ENCODE measurements at regions not wholly inside any gene's neighbourhood (a gene's known extent, or its start where the extent isn't known, plus 50 kb on each side); places are given as distances from the start of the nearest gene placed in this dataset.

DNA sequence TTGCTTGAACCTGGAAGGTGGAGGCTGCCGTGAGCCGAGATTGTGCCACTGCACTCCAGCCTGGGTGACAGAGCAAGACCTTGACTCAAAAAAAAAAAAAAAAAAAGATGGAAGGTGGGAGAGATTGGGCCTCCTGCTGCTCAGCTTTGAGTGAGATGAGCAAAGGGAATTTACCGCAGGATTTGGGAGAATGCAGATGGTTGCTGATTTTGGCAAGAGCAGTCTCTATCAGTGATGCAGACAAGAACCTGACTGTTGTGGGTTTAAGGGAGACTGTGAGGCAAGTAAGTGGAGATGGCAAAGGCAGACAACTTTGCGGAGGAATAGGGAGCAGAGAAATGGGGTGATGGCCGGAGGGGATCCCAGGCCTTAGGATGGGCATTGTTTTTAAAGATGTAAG is 1140.8 kb upstream of the AUTS2 start:
- Histone ChIP-seq H3K4me3 (ENCODE audit: low read length in 2 of 2) (no peak overlapping the region), H3K27me3 (ENCODE audit: insufficient read depth, low read length) (no peaks in the 10 kb centered on the region), H3K36me3 (ENCODE audit: insufficient read depth, low read length) (no peaks in the 10 kb centered on the region), H3K27ac (ENCODE audit: low read depth, low read length) (no peak overlapping the region), H3K4me1 (ENCODE audit: insufficient read depth, low read length) (no peaks in the 10 kb centered on the region), H3K9me3 (ENCODE audit: control insufficient read depth in 1 of 2, low read length in 2 of 2) (no peaks in the 10 kb centered on the region)
- H3K36me3 Mint-ChIP-seq, result no peaks in the 10 kb centered on the region
- H3K27ac Mint-ChIP-seq, result no peak overlapping the region
- intact Hi-C loops (cut with micrococcal nuclease), result no loop called here
- no peak for DNase-seq
- H3K4me1 Mint-ChIP-seq, result no peaks in the 10 kb centered on the region
- ChIA-PET CTCF (ENCODE audit: partially characterized antibody) (no interaction called here), POLR2A (ENCODE audit: partially characterized antibody) (no interaction called here)
- peaks cover 9 to 52% (median 33%) of the 10 kb centered on the region in 8 donors for H3K9me3 Mint-ChIP-seq
- H3K27me3 Mint-ChIP-seq, result no peaks in the 10 kb centered on the region
- no peak overlapping the region for H3K4me3 Mint-ChIP-seq

DNA sequence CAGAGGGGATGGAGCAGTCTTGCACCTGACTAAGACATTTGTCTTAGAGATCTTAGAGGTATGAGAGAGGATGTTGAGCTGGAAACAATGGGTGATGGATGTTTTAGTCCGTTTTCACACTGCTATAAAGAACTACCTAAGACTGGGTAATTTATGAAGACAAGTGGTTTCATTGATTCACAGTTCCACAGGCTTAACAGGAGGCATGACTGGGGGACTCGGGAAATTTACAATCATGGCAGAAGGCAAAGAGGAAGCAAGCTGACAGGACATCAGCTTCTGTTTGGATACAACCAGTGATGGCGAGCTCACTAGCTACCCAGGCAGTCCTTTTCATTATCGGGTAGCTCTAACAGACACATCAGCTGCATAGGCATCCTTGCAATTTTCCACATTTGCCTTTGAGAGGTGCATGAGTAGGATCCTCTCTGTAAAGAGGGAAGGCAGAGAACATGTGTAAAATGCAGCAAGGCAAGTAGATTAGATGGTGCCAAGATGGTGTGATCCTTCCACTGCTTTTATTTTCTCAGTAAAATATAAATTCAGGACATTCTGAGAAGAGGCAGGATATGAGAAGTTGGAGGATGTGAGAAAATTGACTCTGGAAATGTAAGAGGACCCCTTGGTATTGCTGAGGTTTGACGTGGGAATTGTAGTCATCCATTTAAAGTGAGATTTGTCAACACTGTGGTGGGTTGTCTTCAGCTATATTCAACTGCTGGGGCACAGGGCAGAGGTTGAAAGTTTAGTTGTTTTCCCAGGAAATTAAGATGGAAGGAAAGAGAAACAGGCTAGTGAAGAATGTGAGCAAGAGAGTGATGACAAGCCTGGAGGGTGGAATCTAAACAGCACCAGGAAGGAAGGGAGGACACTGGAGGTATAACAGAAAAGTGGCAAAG is 1140.0 kb upstream of the AUTS2 start:
- no peak overlapping the region for H3K27ac Mint-ChIP-seq
- ChIA-PET CTCF (ENCODE audit: partially characterized antibody) (no interaction called here), POLR2A (ENCODE audit: partially characterized antibody) (no interaction called here)
- no peaks in the 10 kb centered on the region for H3K27me3 Mint-ChIP-seq
- H3K9me3 Mint-ChIP-seq, result peaks cover 9 to 51% (median 31%) of the 10 kb centered on the region in 8 donors
- Histone ChIP-seq H3K4me1 (ENCODE audit: insufficient read depth, low read length) (no peaks in the 10 kb centered on the region), H3K27me3 (ENCODE audit: insufficient read depth, low read length) (no peaks in the 10 kb centered on the region), H3K27ac (ENCODE audit: low read depth, low read length) (no peak overlapping the region), H3K36me3 (ENCODE audit: insufficient read depth, low read length) (no peaks in the 10 kb centered on the region), H3K9me3 (ENCODE audit: control insufficient read depth in 1 of 2, low read length in 2 of 2) (no peaks in the 10 kb centered on the region), H3K4me3 (ENCODE audit: low read length in 2 of 2) (no peak overlapping the region)
- no peaks in the 10 kb centered on the region for H3K36me3 Mint-ChIP-seq
- no peak overlapping the region for H3K4me3 Mint-ChIP-seq
- no peak for DNase-seq
- H3K4me1 Mint-ChIP-seq, result no peaks in the 10 kb centered on the region
- intact Hi-C loops (cut with micrococcal nuclease), result no loop called here

DNA sequence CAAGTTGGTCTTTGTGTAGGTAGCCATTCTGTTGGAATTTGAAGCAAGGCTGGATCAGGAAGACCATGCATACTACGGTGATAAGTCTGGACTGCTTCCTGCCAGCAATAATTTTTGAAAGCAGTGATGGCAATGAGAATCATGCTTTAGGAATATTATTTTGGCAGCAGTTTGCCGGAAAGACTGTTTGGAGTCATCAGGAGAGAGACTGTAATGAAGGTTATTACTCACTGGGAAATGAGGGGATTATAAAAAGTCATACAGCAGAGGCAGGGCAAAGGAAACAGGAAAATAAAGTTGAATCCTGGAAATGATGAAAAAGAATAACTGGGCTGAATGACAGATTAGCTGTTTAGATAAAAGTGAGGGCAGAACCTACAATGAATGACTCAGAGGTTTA is 1136.8 kb upstream of the AUTS2 start:
- Mint-ChIP-seq H3K27me3 (peaks cover 0 to 1% of the 10 kb centered on the region in 2 donors), H3K36me3 (no peaks in the 10 kb centered on the region), H3K27ac (no peak overlapping the region), H3K4me3 (no peak overlapping the region), H3K4me1 (no peaks in the 10 kb centered on the region), H3K9me3 (peaks cover 6 to 48% (median 27%) of the 10 kb centered on the region in 8 donors)
- Histone ChIP-seq H3K36me3 (ENCODE audit: insufficient read depth, low read length) (no peaks in the 10 kb centered on the region), H3K27ac (ENCODE audit: low read depth, low read length) (no peak overlapping the region), H3K27me3 (ENCODE audit: insufficient read depth, low read length) (no peaks in the 10 kb centered on the region), H3K4me3 (ENCODE audit: low read length in 2 of 2) (no peak overlapping the region), H3K9me3 (ENCODE audit: control insufficient read depth in 1 of 2, low read length in 2 of 2) (no peaks in the 10 kb centered on the region), H3K4me1 (ENCODE audit: insufficient read depth, low read length) (no peaks in the 10 kb centered on the region)
- no peak for DNase-seq
- CTCF ChIA-PET (ENCODE audit: partially characterized antibody), result no interaction called here
- intact Hi-C loops (cut with micrococcal nuclease), result no loop called here
- POLR2A ChIA-PET (ENCODE audit: partially characterized antibody), result no interaction called here

DNA sequence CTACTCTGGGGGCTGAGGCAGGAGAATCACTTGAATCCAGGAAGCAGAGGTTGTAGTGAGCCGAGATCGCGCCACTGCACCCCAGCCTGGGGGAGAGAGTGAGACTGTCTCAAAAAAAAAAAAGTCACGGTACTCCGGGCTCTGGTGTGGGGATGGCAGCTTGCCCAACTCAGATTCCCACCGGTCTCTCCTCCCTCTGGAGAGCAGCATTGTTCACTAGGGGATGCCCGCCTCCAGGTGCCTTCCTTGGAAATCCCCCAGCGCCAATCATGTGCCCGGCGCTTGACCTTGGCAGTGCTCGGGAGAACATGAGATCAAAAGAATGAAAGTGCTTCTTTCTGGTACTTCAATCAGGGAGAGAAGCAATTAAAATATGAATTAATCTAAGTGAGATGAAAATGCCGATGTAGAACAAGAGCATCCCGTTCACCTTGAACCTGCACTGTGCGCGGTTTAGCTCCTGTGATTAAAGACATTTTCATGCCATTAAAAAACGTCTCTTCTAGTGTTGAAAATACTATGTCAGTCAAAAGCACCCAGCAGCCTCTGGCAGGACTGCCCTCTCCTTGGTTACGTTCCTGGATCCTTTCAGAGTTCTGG is 1127.3 kb upstream of the AUTS2 start:
- Histone ChIP-seq H3K36me3 (ENCODE audit: insufficient read depth, low read length) (no peaks in the 10 kb centered on the region), H3K27me3 (ENCODE audit: insufficient read depth, low read length) (no peaks in the 10 kb centered on the region), H3K4me3 (ENCODE audit: low read length in 2 of 2) (no peak overlapping the region), H3K27ac (ENCODE audit: low read depth, low read length) (no peak overlapping the region), H3K9me3 (ENCODE audit: control insufficient read depth in 1 of 2, low read length in 2 of 2) (no peaks in the 10 kb centered on the region), H3K4me1 (ENCODE audit: insufficient read depth, low read length) (no peaks in the 10 kb centered on the region)
- intact Hi-C loops (cut with micrococcal nuclease), result no loop called here
- Mint-ChIP-seq H3K9me3 (peaks cover 0 to 38% (median 18%) of the 10 kb centered on the region in 8 donors), H3K36me3 (no peaks in the 10 kb centered on the region), H3K4me1 (peaks cover 0 to 1% (median 0%) of the 10 kb centered on the region in 4 donors), H3K27me3 (no peaks in the 10 kb centered on the region), H3K4me3 (no peak overlapping the region), H3K27ac (no peak overlapping the region)
- no peak for DNase-seq
- POLR2A ChIA-PET (ENCODE audit: partially characterized antibody), result no interaction called here
- CTCF ChIA-PET (ENCODE audit: partially characterized antibody), result no interaction called here

DNA sequence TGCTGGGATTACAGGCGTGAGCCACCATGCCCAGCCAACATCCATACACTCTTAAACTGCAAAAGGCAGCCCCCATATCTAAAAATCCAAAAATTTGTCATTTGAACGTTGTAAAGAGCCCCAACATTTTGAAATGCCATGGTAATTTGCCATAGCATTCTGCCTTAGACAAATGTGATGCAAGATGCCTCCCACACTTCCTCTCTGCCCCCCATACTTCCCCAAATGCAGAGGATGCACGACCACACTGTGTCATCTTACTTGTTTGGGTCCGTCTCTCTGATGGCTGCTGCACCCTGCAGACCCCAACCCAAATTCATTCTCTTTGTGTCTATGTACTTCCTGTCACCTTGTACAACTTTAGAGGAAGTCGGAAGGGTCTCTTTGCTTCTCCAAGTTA is 1125.6 kb upstream of the AUTS2 start:
- intact Hi-C loops (cut with micrococcal nuclease), result no loop called here
- Mint-ChIP-seq H3K36me3 (no peaks in the 10 kb centered on the region), H3K4me3 (no peak overlapping the region), H3K9me3 (peaks cover 0 to 32% (median 18%) of the 10 kb centered on the region in 8 donors), H3K27ac (no peak overlapping the region), H3K27me3 (no peaks in the 10 kb centered on the region), H3K4me1 (peaks cover 0 to 1% (median 0%) of the 10 kb centered on the region in 4 donors)
- no peak overlapping the region for H3K27ac ChIP-seq (ENCODE audit: low read depth, low read length)
- POLR2A ChIA-PET (ENCODE audit: partially characterized antibody), result no interaction called here
- H3K4me1 ChIP-seq (ENCODE audit: insufficient read depth, low read length), result no peaks in the 10 kb centered on the region
- CTCF ChIA-PET (ENCODE audit: partially characterized antibody), result no interaction called here
- no peak overlapping the region for H3K4me3 ChIP-seq (ENCODE audit: low read length in 2 of 2)
- no peaks in the 10 kb centered on the region for H3K36me3 ChIP-seq (ENCODE audit: insufficient read depth, low read length)
- no peak for DNase-seq
- H3K27me3 ChIP-seq (ENCODE audit: insufficient read depth, low read length), result no peaks in the 10 kb centered on the region
- no peaks in the 10 kb centered on the region for H3K9me3 ChIP-seq (ENCODE audit: control insufficient read depth in 1 of 2, low read length in 2 of 2)

DNA sequence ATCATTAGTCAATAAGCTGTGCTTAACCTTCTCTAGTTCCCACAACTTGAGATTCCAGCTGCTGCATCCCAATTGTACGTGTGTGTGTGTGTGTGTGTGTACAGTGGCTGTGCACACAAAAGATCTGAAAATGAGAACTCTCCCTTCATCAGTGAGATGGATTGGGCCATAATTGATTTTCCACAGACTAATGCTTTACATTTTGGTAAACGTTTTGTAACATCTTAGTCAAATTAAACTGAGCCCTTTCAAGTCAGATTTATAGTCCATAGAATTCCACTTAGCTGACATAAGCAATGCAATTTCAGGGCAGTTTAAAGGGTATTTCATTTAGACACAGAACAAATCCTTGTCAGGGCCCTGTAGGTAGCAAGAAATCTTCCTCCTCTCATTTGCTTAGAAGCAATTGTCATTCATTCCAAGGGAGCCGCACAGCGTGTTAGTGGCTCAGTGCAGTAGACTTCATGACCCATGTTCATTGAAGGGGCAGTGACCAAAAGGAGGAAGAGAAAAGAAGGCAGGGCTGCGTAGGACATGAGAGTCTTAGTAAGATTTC is 1123.5 kb upstream of the AUTS2 start:
- no peak for DNase-seq
- intact Hi-C loops (cut with micrococcal nuclease), result no loop called here
- H3K4me1 Mint-ChIP-seq, result no peaks in the 10 kb centered on the region
- Histone ChIP-seq H3K36me3 (ENCODE audit: insufficient read depth, low read length) (no peaks in the 10 kb centered on the region), H3K9me3 (ENCODE audit: control insufficient read depth in 1 of 2, low read length in 2 of 2) (no peaks in the 10 kb centered on the region), H3K4me3 (ENCODE audit: low read length in 2 of 2) (no peak overlapping the region), H3K27ac (ENCODE audit: low read depth, low read length) (no peak overlapping the region), H3K27me3 (ENCODE audit: insufficient read depth, low read length) (no peaks in the 10 kb centered on the region), H3K4me1 (ENCODE audit: insufficient read depth, low read length) (no peaks in the 10 kb centered on the region)
- POLR2A ChIA-PET (ENCODE audit: partially characterized antibody), result no interaction called here
- no peak overlapping the region for H3K27ac Mint-ChIP-seq
- CTCF ChIA-PET (ENCODE audit: partially characterized antibody), result no interaction called here
- no peaks in the 10 kb centered on the region for H3K27me3 Mint-ChIP-seq
- peaks cover 0 to 20% (median 14%) of the 10 kb centered on the region in 8 donors for H3K9me3 Mint-ChIP-seq
- H3K4me3 Mint-ChIP-seq, result no peak overlapping the region
- no peaks in the 10 kb centered on the region for H3K36me3 Mint-ChIP-seq

DNA sequence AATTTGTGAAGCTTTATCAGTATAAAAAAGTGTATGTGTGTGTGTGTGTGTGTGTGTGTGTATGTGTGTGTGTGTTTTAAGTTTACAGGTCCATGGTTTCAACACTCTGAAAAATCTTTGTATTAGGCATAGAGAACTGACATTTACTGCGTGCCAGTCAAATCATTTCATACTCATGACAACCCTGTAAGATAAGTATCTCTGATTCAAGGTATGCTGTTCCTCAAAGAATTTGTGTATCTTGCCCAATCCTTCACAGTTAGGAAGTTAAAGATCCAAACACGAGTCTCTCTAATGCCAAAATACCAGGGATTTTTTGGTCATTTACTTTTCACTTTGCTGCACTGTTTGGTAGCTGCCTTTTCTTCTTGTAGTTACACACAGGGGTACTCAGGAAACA is 1121.3 kb upstream of the AUTS2 start:
- CTCF ChIA-PET (ENCODE audit: partially characterized antibody), result interaction anchor here (0.7 kb wide), 1 partner anchor 9 kb away, joined by 3 read pairs; no protein-coding TSS in a partner anchor
- H3K27ac Mint-ChIP-seq, result no peak overlapping the region
- POLR2A ChIA-PET (ENCODE audit: partially characterized antibody), result no interaction called here
- H3K36me3 Mint-ChIP-seq, result no peaks in the 10 kb centered on the region
- H3K9me3 ChIP-seq (ENCODE audit: control insufficient read depth in 1 of 2, low read length in 2 of 2), result no peaks in the 10 kb centered on the region
- DNase-seq, result no peak
- H3K27me3 ChIP-seq (ENCODE audit: insufficient read depth, low read length), result no peaks in the 10 kb centered on the region
- H3K4me1 Mint-ChIP-seq, result no peaks in the 10 kb centered on the region
- intact Hi-C loops (cut with micrococcal nuclease), result no loop called here
- H3K36me3 ChIP-seq (ENCODE audit: insufficient read depth, low read length), result no peaks in the 10 kb centered on the region
- no peak overlapping the region for H3K27ac ChIP-seq (ENCODE audit: low read depth, low read length)
- H3K4me3 Mint-ChIP-seq, result no peak overlapping the region
- peaks cover 0 to 26% (median 12%) of the 10 kb centered on the region in 8 donors for H3K9me3 Mint-ChIP-seq
- no peak overlapping the region for H3K4me3 ChIP-seq (ENCODE audit: low read length in 2 of 2)
- H3K4me1 ChIP-seq (ENCODE audit: insufficient read depth, low read length), result no peaks in the 10 kb centered on the region
- no peaks in the 10 kb centered on the region for H3K27me3 Mint-ChIP-seq
